ENCODE measurements at regions not wholly inside any gene's neighbourhood (a gene's known extent, or its start where the extent isn't known, plus 50 kb on each side); places are given as distances from the start of the nearest gene placed in this dataset.

- ATAC-seq = no peak
- TF ChIP-seq ARNTL (CRISPR knock-in tag; IDR thresholded peaks at IDR 0.05; ENCODE audit: borderline replicate concordance, low read depth) (no peak), ZC3H10 (CRISPR knock-in tag; IDR thresholded peaks at IDR 0.05) (no peak), BACH2 (CRISPR knock-in tag; IDR thresholded peaks at IDR 0.05; ENCODE audit: borderline replicate concordance) (no peak), TSHZ2 (CRISPR knock-in tag; IDR thresholded peaks at IDR 0.05) (no peak), ZFP3 (CRISPR knock-in tag; IDR thresholded peaks at IDR 0.05) (no peak), RARB (CRISPR knock-in tag; IDR thresholded peaks at IDR 0.05) (no peak), OSR1 (CRISPR knock-in tag; IDR thresholded peaks at IDR 0.05) (no peak), ISL1 (CRISPR knock-in tag; IDR thresholded peaks at IDR 0.05) (no peak), ESRRG (CRISPR knock-in tag; IDR thresholded peaks at IDR 0.05) (no peak), ZNF8 (CRISPR knock-in tag; IDR thresholded peaks at IDR 0.05) (no peak), ZFP30 (CRISPR knock-in tag; IDR thresholded peaks at IDR 0.05) (no peak)
- TF ChIP-seq, protein P1, sequence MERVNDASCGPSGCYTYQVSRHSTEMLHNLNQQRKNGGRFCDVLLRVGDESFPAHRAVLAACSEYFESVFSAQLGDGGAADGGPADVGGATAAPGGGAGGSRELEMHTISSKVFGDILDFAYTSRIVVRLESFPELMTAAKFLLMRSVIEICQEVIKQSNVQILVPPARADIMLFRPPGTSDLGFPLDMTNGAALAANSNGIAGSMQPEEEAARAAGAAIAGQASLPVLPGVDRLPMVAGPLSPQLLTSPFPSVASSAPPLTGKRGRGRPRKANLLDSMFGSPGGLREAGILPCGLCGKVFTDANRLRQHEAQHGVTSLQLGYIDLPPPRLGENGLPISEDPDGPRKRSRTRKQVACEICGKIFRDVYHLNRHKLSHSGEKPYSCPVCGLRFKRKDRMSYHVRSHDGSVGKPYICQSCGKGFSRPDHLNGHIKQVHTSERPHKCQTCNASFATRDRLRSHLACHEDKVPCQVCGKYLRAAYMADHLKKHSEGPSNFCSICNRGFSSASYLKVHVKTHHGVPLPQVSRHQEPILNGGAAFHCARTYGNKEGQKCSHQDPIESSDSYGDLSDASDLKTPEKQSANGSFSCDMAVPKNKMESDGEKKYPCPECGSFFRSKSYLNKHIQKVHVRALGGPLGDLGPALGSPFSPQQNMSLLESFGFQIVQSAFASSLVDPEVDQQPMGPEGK (CRISPR knock-in tag; IDR thresholded peaks at IDR 0.05; ENCODE audit: borderline replicate concordance) = no peak
Observed at GRCh38 chr5:8290721-8291120, 421.8 kb downstream of the MTRR start.

GRCh38 chr5:8291641-8292040, 422.7 kb downstream of the MTRR start:
- no peak for ATAC-seq
- no peak for TF ChIP-seq ZFP30 (CRISPR knock-in tag; IDR thresholded peaks at IDR 0.05)
- no peak for TF ChIP-seq SNAI2 (CRISPR knock-in tag; IDR thresholded peaks at IDR 0.05)
- no peak for TF ChIP-seq GLIS3 (CRISPR knock-in tag; IDR thresholded peaks at IDR 0.05)
- no peak for TF ChIP-seq ISL1 (CRISPR knock-in tag; IDR thresholded peaks at IDR 0.05)
- no peak for TF ChIP-seq CSDC2 (CRISPR knock-in tag; IDR thresholded peaks at IDR 0.05)
- TF ChIP-seq ZNF70 (CRISPR knock-in tag; IDR thresholded peaks at IDR 0.05) = no peak

- TF ChIP-seq, protein P2, sequence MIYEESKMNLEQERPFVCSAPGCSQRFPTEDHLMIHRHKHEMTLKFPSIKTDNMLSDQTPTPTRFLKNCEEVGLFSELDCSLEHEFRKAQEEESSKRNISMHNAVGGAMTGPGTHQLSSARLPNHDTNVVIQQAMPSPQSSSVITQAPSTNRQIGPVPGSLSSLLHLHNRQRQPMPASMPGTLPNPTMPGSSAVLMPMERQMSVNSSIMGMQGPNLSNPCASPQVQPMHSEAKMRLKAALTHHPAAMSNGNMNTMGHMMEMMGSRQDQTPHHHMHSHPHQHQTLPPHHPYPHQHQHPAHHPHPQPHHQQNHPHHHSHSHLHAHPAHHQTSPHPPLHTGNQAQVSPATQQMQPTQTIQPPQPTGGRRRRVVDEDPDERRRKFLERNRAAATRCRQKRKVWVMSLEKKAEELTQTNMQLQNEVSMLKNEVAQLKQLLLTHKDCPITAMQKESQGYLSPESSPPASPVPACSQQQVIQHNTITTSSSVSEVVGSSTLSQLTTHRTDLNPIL (CRISPR knock-in tag; IDR thresholded peaks at IDR 0.05; ENCODE audit: low read depth) = no peak
- TF ChIP-seq TOX (CRISPR knock-in tag; IDR thresholded peaks at IDR 0.05; ENCODE audit: borderline replicate concordance) (no peak), PPARA (CRISPR knock-in tag; IDR thresholded peaks at IDR 0.05; ENCODE audit: borderline replicate concordance) (no peak), CSDC2 (CRISPR knock-in tag; IDR thresholded peaks at IDR 0.05) (no peak), SNAI2 (CRISPR knock-in tag; IDR thresholded peaks at IDR 0.05) (no peak), GLIS3 (CRISPR knock-in tag; IDR thresholded peaks at IDR 0.05) (no peak), ZNF565 (CRISPR knock-in tag; conservative IDR thresholded peaks at IDR 0.05; ENCODE audit: low read depth) (no peak), ARNTL (CRISPR knock-in tag; IDR thresholded peaks at IDR 0.05; ENCODE audit: borderline replicate concordance, low read depth) (no peak), ESRRG (CRISPR knock-in tag; IDR thresholded peaks at IDR 0.05) (no peak), ZNF70 (CRISPR knock-in tag; IDR thresholded peaks at IDR 0.05) (no peak), BACH2 (CRISPR knock-in tag; IDR thresholded peaks at IDR 0.05; ENCODE audit: borderline replicate concordance) (no peak)
- no peak for ATAC-seq
Observed at GRCh38 chr5:8295141-8295540, 426.2 kb downstream of the MTRR start.

DNA sequence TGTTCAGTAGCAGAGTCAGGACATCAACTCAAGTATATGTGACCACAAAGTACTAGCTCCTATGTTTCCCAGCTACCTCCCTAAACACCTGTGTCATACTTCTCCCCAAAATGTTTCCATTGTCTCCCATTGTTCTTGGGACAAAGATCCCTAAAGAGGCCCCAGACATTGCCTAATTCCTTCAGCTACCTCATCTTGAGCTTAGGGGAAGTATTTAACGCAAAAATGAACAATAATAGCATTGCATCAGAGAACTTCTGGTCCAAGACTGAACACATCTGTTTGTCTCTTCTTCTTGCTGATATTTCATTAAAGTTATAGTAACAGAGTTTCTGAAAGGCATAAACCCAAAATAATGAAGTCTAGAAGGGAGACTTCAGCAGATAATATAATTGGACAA, 430.8 kb downstream of the MTRR start:
- ATAC-seq = no peak
- TF ChIP-seq CSDC2 (CRISPR knock-in tag; IDR thresholded peaks at IDR 0.05) (no peak), PPARA (CRISPR knock-in tag; IDR thresholded peaks at IDR 0.05; ENCODE audit: borderline replicate concordance) (no peak), ISL1 (CRISPR knock-in tag; IDR thresholded peaks at IDR 0.05) (no peak), RARB (CRISPR knock-in tag; IDR thresholded peaks at IDR 0.05) (no peak), ARNTL (CRISPR knock-in tag; IDR thresholded peaks at IDR 0.05; ENCODE audit: borderline replicate concordance, low read depth) (no peak), ESRRG (CRISPR knock-in tag; IDR thresholded peaks at IDR 0.05) (no peak), BACH2 (CRISPR knock-in tag; IDR thresholded peaks at IDR 0.05; ENCODE audit: borderline replicate concordance) (no peak), ZFP3 (CRISPR knock-in tag; IDR thresholded peaks at IDR 0.05) (no peak), ZNF70 (CRISPR knock-in tag; IDR thresholded peaks at IDR 0.05) (no peak), ZFP30 (CRISPR knock-in tag; IDR thresholded peaks at IDR 0.05) (no peak), ZC3H10 (CRISPR knock-in tag; IDR thresholded peaks at IDR 0.05) (no peak), ZNF8 (CRISPR knock-in tag; IDR thresholded peaks at IDR 0.05) (no peak), GLIS3 (CRISPR knock-in tag; IDR thresholded peaks at IDR 0.05) (no peak), ZNF565 (CRISPR knock-in tag; conservative IDR thresholded peaks at IDR 0.05; ENCODE audit: low read depth) (no peak), OSR1 (CRISPR knock-in tag; IDR thresholded peaks at IDR 0.05) (no peak), TSHZ2 (CRISPR knock-in tag; IDR thresholded peaks at IDR 0.05) (no peak), SNAI2 (CRISPR knock-in tag; IDR thresholded peaks at IDR 0.05) (no peak)
- TF ChIP-seq, protein P1 (CRISPR knock-in tag; IDR thresholded peaks at IDR 0.05; ENCODE audit: borderline replicate concordance) = no peak
- TF ChIP-seq, protein P3, sequence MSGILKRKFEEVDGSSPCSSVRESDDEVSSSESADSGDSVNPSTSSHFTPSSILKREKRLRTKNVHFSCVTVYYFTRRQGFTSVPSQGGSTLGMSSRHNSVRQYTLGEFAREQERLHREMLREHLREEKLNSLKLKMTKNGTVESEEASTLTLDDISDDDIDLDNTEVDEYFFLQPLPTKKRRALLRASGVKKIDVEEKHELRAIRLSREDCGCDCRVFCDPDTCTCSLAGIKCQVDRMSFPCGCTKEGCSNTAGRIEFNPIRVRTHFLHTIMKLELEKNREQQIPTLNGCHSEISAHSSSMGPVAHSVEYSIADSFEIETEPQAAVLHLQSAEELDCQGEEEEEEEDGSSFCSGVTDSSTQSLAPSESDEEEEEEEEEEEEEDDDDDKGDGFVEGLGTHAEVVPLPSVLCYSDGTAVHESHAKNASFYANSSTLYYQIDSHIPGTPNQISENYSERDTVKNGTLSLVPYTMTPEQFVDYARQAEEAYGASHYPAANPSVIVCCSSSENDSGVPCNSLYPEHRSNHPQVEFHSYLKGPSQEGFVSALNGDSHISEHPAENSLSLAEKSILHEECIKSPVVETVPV (CRISPR knock-in tag; IDR thresholded peaks at IDR 0.05) = no peak

Data from SK-N-SH treated with all-trans-retinoic acid at 6 μM for 48 hours (cell line).